HL-60 (cell line): ENCODE measurements at regions not wholly inside any gene's neighbourhood (a gene's known extent, or its start where the extent isn't known, plus 50 kb on each side); places are given as distances from the start of the nearest gene placed in this dataset.

Source experiments
- CTCF ChIP-seq: IDR thresholded peaks from one replicate; pipeline ENCODE4 v1.5.1; 2011; ENCODE audit warnings: low read length, control low read depth, inconsistent platforms; ENCODE audit not compliant: insufficient read depth
- GABPA ChIP-seq: IDR thresholded peaks from 2 replicates; pipeline ENCODE4 v1.6.1; 2012; ENCODE audit warnings: low read depth
- POLR2AphosphoS5 ChIP-seq: IDR thresholded peaks from 2 replicates; pipeline ENCODE4 v1.6.1; 2012; ENCODE audit warnings: low read depth
- REST ChIP-seq: IDR thresholded peaks from 2 replicates; pipeline ENCODE4 v1.6.1; 2012; ENCODE audit warnings: low read depth; ENCODE audit not compliant: insufficient replicate concordance
- SPI1 ChIP-seq: IDR thresholded peaks from 2 replicates; pipeline ENCODE4 v1.6.1; 2012; ENCODE audit warnings: low read depth, mild to moderate bottlenecking, borderline replicate concordance

GRCh38 chr7:35985126-35985754, 167.8 kb upstream of the EEPD1 start:
- peak; percentile 89 for TF ChIP-seq CTCF
- TF ChIP-seq POLR2AphosphoS5: no peak
- TF ChIP-seq GABPA: no peak
- no peak for TF ChIP-seq REST
- no peak for TF ChIP-seq SPI1
